Activated naive CD4-positive, alpha-beta T cell treated with anti-CD3 and anti-CD28 coated beads, Interleukin-2, amount 10 ng/mL, durations not matched to agents 7 days and 5 days (primary cell): ENCODE measurements at regions not wholly inside any gene's neighbourhood (a gene's known extent, or its start where the extent isn't known, plus 50 kb on each side); places are given as distances from the start of the nearest gene placed in this dataset.

ENCODE experiments used
- CTCF ChIA-PET: fragments of 350-600 bp; sonication (Branson Sonifier 250); formaldehyde crosslinking; loops from one replicate; lab custom pipeline; 2021; ENCODE audit warnings: antibody characterized with exemption; lab: Charles Lee
- DNase-seq: peaks from one replicate; pipeline ENCODE4 v3.0.0-alpha.2; 2020
- H3K27ac Mint-ChIP-seq: one replicate; pipeline ENCODE4 v1.8.0; 2021; ENCODE audit warnings: mild to moderate bottlenecking, moderate library complexity, mixed read lengths
- H3K27me3 Mint-ChIP-seq: one replicate; pipeline ENCODE4 v1.8.0; 2021; ENCODE audit warnings: mild to moderate bottlenecking, mixed read lengths
- H3K36me3 Mint-ChIP-seq: one replicate; pipeline ENCODE4 v1.8.0; 2021; ENCODE audit warnings: mixed read lengths
- H3K4me1 Mint-ChIP-seq: one replicate; pipeline ENCODE4 v1.8.0; 2021; ENCODE audit warnings: mixed read lengths
- H3K4me3 Mint-ChIP-seq: one replicate; pipeline ENCODE4 v1.8.0; 2021; ENCODE audit warnings: mild to moderate bottlenecking, moderate library complexity, mixed read lengths
- H3K9me3 Mint-ChIP-seq: one replicate; pipeline ENCODE4 v1.8.0; 2021; ENCODE audit warnings: mixed read lengths

GRCh38 chr20:4542270-4542669 lies 144.0 kb upstream of the PRNP start:
- Mint-ChIP-seq H3K4me3 (no peak overlapping the region), H3K27me3 (peaks cover 12% of the 10 kb centered on the region)
- CTCF ChIA-PET: no interaction called here

DNA sequence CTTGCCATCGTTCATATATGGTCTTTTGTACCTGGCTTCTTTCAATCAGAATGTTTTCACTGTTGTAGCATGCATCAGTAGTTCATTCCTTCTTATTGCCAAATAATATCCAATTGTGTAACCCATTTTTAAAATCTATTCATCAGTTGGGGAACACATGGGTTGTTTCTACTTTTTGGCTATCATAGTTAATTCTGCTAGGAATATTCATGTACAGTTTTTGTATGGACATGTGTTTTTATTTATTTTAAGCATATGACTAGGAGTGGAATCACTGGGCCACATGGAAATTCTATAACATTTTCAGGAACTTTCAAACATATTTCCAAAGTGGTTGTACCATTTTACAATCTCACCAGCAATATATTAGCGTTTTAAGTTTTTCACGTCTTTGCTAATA lies 151.9 kb upstream of the PRNP start:
- peaks cover 13% of the 10 kb centered on the region for H3K27me3 Mint-ChIP-seq
- no peak overlapping the region for H3K27ac Mint-ChIP-seq
- H3K4me3 Mint-ChIP-seq: no peak overlapping the region
- CTCF ChIA-PET: no interaction called here
- H3K36me3 Mint-ChIP-seq: no peaks in the 10 kb centered on the region
- no peaks in the 10 kb centered on the region for H3K4me1 Mint-ChIP-seq
- no peak for DNase-seq
- no peaks in the 10 kb centered on the region for H3K9me3 Mint-ChIP-seq

More at GRCh38 chr20:4542270-4542669, 144.0 kb upstream of the PRNP start:
- no peaks in the 10 kb centered on the region for H3K9me3 Mint-ChIP-seq
- no peak for DNase-seq
- H3K4me1 Mint-ChIP-seq: no peaks in the 10 kb centered on the region
- H3K36me3 Mint-ChIP-seq: no peaks in the 10 kb centered on the region
- H3K27ac Mint-ChIP-seq: no peak overlapping the region

DNA sequence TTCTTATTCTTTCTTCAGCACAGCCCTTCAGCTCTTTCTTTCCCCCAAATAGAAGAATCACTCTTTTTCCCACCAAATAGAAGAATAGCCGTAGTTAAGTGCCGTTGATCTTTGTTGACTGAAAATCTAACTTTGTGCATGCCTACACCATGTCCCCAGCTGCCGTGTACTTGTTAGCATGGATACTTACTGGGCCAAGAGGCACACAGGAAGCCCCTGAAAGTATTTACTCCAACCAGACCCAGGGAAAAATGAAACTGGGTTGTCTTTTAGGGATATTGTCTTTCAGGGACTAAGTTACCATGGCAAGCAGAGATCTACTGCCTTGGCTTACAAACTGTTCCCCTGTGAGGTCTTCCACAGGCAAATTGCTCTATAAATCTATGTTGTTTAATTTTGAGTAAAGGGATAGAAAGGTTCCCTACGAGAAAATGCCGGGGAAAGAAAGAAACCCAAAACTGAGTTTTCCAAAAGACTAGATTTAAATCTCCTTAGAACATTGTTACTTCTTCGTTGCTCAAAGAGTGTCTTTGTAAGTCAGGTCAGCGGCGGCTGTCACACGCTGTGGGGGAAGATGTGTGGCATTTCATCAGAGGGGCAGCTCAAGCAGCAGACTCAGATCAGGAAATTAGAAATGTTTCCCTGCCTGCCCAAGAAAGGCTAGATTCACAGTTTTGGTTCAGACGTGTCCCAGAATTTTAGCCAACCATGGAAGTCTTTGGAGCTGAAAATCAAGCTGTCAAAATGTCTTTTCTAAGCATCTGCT lies 152.7 kb upstream of the PRNP start:
- no peaks in the 10 kb centered on the region for H3K4me1 Mint-ChIP-seq
- no peak overlapping the region for H3K27ac Mint-ChIP-seq
- DNase-seq: no peak
- peaks cover 16% of the 10 kb centered on the region for H3K27me3 Mint-ChIP-seq
- CTCF ChIA-PET: no interaction called here
- no peaks in the 10 kb centered on the region for H3K9me3 Mint-ChIP-seq
- no peaks in the 10 kb centered on the region for H3K36me3 Mint-ChIP-seq
- H3K4me3 Mint-ChIP-seq: no peak overlapping the region

GRCh38 chr20:4532772-4533171 lies 153.5 kb upstream of the PRNP start:
- DNase-seq: no peak
- CTCF ChIA-PET: no interaction called here
- no peaks in the 10 kb centered on the region for H3K4me1 Mint-ChIP-seq
- H3K27me3 Mint-ChIP-seq: peaks cover 15% of the 10 kb centered on the region
- H3K4me3 Mint-ChIP-seq: no peak overlapping the region
- no peaks in the 10 kb centered on the region for H3K36me3 Mint-ChIP-seq
- H3K27ac Mint-ChIP-seq: no peak overlapping the region
- no peaks in the 10 kb centered on the region for H3K9me3 Mint-ChIP-seq

DNA sequence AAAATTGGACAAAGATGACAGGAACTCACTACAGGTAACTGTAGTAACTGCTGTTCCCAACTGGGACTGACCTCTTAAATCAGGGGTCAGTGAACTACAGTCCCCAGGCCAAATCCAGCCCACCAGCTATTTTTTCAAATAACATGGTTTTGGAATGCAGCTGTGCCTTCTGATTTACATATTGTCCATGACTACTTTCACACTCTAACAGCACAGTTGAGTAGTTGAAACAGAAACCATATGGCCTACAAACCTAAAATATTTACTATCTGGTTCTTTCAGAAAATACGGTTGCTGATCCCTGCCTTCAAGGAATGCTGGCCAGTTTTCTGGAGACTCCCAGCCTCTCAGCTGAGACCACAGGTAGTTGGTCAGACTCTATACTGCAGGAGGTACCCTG lies 161.5 kb upstream of the PRNP start:
- no peaks in the 10 kb centered on the region for H3K4me1 Mint-ChIP-seq
- H3K9me3 Mint-ChIP-seq: no peaks in the 10 kb centered on the region
- H3K4me3 Mint-ChIP-seq: no peak overlapping the region
- H3K27me3 Mint-ChIP-seq: peaks cover 14% of the 10 kb centered on the region
- H3K27ac Mint-ChIP-seq: no peak overlapping the region
- H3K36me3 Mint-ChIP-seq: no peaks in the 10 kb centered on the region
- CTCF ChIA-PET: no interaction called here
- no peak for DNase-seq

DNA sequence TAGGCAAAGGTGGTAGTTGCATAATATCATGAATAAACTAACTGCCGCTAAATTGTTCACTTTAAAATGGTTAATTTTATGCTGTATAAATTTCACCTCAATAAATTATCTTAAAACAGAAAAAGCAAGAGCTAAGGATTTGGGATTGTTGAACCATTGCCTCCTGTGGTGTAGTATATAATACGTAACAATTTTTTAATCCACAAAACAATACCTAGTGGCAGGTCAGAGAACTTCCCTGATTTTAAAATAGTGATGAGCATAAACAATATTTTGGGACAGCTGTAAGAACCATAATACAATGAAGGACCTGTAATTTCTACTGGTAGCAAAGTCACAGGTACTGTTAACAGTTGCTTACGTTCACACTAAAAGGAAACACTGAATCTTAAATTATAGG lies 161.9 kb upstream of the PRNP start:
- Mint-ChIP-seq H3K4me3 (no peak overlapping the region), H3K27me3 (peaks cover 18% of the 10 kb centered on the region), H3K9me3 (no peaks in the 10 kb centered on the region), H3K4me1 (no peaks in the 10 kb centered on the region), H3K36me3 (no peaks in the 10 kb centered on the region), H3K27ac (no peak overlapping the region)
- CTCF ChIA-PET: no interaction called here
- DNase-seq: no peak

DNA sequence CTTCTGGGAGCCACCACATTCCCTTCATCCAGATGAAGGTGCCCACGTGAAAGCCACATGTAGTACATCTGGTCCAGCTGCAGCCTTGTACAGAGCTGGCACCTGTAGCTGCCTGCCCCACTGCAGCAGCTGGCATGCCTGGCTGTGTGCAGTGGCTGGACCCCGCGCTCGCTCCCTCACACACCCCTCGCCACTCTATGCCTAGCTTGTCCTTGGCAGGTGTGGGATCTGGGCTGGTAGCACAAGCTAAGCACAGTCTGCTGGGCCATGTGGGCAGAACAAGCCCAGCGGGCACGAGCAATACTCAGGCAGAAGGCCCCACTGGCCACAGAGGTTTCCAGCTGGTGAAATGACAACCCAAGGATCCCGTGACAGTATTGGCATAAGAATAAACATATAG lies 163.9 kb upstream of the PRNP start:
- CTCF ChIA-PET: no interaction called here
- H3K4me3 Mint-ChIP-seq: no peak overlapping the region
- no peak overlapping the region for H3K27ac Mint-ChIP-seq
- no peak for DNase-seq
- H3K4me1 Mint-ChIP-seq: no peaks in the 10 kb centered on the region
- H3K36me3 Mint-ChIP-seq: no peaks in the 10 kb centered on the region
- no peaks in the 10 kb centered on the region for H3K9me3 Mint-ChIP-seq
- H3K27me3 Mint-ChIP-seq: peaks cover 8% of the 10 kb centered on the region

DNA sequence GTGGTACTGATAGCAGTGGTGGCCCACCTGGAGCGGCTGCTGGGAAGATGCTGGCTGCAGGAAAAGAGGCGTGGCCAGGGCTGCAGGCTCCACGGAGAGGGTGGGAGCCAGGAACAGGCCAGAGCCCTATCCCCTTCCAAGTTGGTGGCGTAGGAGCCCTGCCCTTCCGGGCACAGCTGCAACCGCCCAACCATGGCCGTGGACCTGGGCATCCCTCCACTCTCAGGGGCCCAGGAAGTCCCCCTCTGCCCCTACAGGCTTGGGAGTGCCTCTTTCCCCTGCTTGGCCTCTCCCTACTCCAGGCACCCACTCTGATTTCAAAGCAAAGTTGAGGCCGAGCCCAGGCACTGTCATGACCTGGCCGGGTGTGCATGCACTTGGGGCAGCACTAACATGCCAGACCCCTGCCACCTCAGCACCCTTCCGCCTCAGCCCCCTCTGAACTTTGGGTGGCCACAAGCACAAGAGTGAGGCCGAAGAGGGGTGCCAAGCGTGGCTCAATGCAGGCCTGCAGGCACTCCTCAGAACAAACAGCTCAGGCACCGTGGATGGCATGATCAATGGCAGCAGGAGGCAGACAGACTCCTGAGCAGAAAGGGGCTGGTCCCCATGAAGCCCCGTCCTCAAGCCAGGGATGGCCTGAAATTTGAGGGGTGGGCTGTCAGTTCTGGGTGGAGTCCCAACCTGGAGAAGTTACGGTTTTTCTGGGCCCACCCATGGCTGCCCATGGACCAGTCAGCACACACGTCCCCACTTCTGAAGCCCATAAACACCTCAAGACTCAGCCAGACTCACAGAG lies 164.9 kb upstream of the PRNP start:
- CTCF ChIA-PET: no interaction called here
- H3K4me3 Mint-ChIP-seq: no peak overlapping the region
- peaks cover 5% of the 10 kb centered on the region for H3K27me3 Mint-ChIP-seq
- H3K4me1 Mint-ChIP-seq: no peaks in the 10 kb centered on the region
- no peak overlapping the region for H3K27ac Mint-ChIP-seq
- no peak for DNase-seq
- no peaks in the 10 kb centered on the region for H3K9me3 Mint-ChIP-seq
- no peaks in the 10 kb centered on the region for H3K36me3 Mint-ChIP-seq

DNA sequence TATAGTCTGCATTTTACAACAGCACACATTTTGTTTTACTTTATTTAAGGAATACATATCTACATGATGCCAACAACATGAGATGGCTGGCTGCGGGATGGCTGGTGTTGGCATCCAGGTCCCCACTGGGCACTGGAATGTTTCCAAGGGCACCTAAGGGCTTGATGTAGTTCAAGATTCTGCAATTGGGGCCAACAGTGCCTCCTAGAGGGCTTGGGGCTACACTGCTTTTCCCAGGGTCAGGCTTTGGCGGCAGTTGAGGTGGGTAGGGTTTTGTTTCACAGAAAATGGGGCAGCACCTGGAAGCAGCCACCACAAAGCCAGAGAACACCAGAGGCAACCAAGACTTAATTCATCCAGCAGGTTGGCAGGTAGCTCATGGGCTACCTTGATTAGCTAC lies 166.7 kb upstream of the PRNP start:
- Mint-ChIP-seq H3K4me1 (no peaks in the 10 kb centered on the region), H3K27ac (peak overlapping the region; percentile 46), H3K9me3 (no peaks in the 10 kb centered on the region), H3K4me3 (no peak overlapping the region), H3K27me3 (peaks cover 5% of the 10 kb centered on the region), H3K36me3 (no peaks in the 10 kb centered on the region)
- DNase-seq: peak; percentile 46
- CTCF ChIA-PET: interaction anchor here (1.4 kb wide), 1 partner anchor 49 kb away, joined by 3 read pairs; no protein-coding TSS in a partner anchor

DNA sequence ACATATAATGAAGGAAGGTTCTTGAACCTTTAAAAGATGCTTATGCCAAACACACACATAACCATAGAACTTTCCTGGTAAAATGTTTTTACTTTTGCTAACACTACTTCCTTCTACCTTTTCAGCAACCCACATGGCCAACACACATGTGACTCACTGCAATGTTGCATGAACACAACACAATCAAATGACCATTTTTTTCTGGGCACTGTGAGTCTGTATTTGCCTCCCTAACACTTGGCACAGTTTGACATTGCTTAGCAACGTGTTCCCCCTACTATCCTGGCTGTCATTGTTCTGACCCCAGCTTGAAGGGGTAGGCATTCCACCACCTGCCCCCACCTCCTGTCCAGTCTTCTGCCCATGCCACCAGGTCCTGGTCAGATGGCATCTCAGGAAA lies 169.4 kb upstream of the PRNP start:
- no peaks in the 10 kb centered on the region for H3K4me1 Mint-ChIP-seq
- no peak for DNase-seq
- H3K4me3 Mint-ChIP-seq: no peak overlapping the region
- no peak overlapping the region for H3K27ac Mint-ChIP-seq
- CTCF ChIA-PET: no interaction called here
- H3K9me3 Mint-ChIP-seq: no peaks in the 10 kb centered on the region
- H3K36me3 Mint-ChIP-seq: no peaks in the 10 kb centered on the region
- H3K27me3 Mint-ChIP-seq: peaks cover 10% of the 10 kb centered on the region

DNA sequence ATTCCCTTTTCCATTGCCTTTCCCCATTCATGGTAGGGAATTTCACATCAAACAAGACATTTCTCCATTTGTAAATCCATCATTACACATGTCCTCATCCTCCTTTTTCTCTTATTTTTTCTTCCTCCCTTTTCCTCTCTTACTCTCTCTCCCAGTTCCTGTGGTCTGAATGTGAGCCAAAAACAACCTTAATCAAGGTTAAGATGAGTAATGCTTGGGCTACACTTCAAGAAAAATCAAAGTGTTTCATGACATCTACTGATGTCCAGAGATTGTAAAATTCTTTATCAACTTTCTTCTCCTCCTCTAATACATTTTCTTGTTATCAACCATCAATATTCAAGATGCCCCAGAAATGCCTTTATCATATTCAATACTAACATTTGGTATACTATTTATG lies 172.5 kb upstream of the PRNP start:
- no peak overlapping the region for H3K4me3 Mint-ChIP-seq

GRCh38 chr20:4512891-4513550 lies 173.2 kb upstream of the PRNP start:
- CTCF ChIA-PET: no interaction called here
- Mint-ChIP-seq H3K9me3 (peaks cover 6% of the 10 kb centered on the region), H3K4me1 (no peaks in the 10 kb centered on the region), H3K4me3 (no peak overlapping the region), H3K27me3 (peaks cover 13% of the 10 kb centered on the region), H3K27ac (no peak overlapping the region), H3K36me3 (no peaks in the 10 kb centered on the region)
- DNase-seq: no peak

More for the DNA sequence above, 172.5 kb upstream of the PRNP start:
- Mint-ChIP-seq H3K27ac (no peak overlapping the region), H3K4me1 (no peaks in the 10 kb centered on the region), H3K36me3 (no peaks in the 10 kb centered on the region), H3K9me3 (peaks cover 6% of the 10 kb centered on the region), H3K27me3 (peaks cover 10% of the 10 kb centered on the region)
- CTCF ChIA-PET: no interaction called here
- DNase-seq: no peak

GRCh38 chr20:4511776-4512175 lies 174.5 kb upstream of the PRNP start:
- H3K27ac Mint-ChIP-seq: no peak overlapping the region
- no peak for DNase-seq
- peaks cover 6% of the 10 kb centered on the region for H3K9me3 Mint-ChIP-seq
- H3K36me3 Mint-ChIP-seq: no peaks in the 10 kb centered on the region
- H3K27me3 Mint-ChIP-seq: peaks cover 14% of the 10 kb centered on the region
- no peak overlapping the region for H3K4me3 Mint-ChIP-seq
- CTCF ChIA-PET: no interaction called here
- no peaks in the 10 kb centered on the region for H3K4me1 Mint-ChIP-seq

- Mint-ChIP-seq H3K9me3 (peaks cover 6% of the 10 kb centered on the region), H3K4me3 (no peak overlapping the region), H3K4me1 (no peaks in the 10 kb centered on the region), H3K27ac (no peak overlapping the region), H3K36me3 (no peaks in the 10 kb centered on the region), H3K27me3 (peaks cover 14% of the 10 kb centered on the region)
- CTCF ChIA-PET: no interaction called here
- DNase-seq: no peak
Measured at GRCh38 chr20:4509825-4510522, 176.3 kb upstream of the PRNP start.
